Suppressor macrophage treated with lipopolysaccharide for 4 hours (primary cell): ENCODE measurements at regions not wholly inside any gene's neighbourhood (a gene's known extent, or its start where the extent isn't known, plus 50 kb on each side); places are given as distances from the start of the nearest gene placed in this dataset.
A peak's percentile ranks its signal among the peaks of the same experiment; 100 is the strongest.
"Not testable (repeated sequence)": the region's sequence is repeated elsewhere in the genome, so short reads cannot be mapped to it uniquely, and the experiment has no call there.

Experiments used
- DNase-seq: peaks from one replicate; pipeline ENCODE4 v3.0.0-alpha.2; 2020

DNA sequence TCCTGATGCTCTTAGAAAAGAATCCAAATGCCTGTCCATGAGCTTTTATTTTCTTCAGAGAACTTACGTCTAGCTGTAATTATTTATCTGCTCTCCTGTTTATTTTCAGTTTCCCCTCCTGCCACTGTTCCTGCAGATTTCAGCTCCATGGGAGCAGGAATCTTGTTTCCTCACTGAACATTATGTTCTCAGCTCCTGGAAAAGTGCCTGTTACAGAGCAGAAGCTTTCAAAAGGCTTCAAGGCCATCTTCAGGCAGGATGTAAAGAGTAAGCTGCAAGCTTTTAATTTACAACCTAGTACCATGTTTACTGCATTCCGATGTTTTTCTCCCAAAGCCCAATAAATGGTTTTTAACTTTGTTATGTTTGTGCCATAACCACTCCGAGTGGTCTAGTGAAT is 98.4 kb upstream of the BTG1 start:
- no peak for DNase-seq

DNA sequence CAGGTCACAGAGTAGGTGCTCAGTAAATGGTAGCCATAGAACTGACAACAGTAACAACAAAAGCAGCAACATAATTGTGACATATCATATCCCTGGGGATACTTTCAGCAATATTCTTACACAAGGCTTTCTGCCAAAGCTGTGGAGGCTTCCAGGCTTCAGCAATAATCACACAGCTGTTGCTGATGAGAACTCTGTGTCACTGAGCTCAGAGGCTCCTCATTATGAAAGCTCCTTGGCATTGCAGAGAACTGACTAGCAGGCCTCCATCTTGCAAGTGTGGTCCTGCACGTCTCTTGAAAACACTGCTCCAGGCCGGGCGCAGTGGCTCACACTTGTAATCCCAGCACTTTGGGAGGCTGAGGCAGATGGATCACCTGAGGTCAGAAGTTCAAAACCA is 97.3 kb upstream of the BTG1 start:
- no peak for DNase-seq

DNA sequence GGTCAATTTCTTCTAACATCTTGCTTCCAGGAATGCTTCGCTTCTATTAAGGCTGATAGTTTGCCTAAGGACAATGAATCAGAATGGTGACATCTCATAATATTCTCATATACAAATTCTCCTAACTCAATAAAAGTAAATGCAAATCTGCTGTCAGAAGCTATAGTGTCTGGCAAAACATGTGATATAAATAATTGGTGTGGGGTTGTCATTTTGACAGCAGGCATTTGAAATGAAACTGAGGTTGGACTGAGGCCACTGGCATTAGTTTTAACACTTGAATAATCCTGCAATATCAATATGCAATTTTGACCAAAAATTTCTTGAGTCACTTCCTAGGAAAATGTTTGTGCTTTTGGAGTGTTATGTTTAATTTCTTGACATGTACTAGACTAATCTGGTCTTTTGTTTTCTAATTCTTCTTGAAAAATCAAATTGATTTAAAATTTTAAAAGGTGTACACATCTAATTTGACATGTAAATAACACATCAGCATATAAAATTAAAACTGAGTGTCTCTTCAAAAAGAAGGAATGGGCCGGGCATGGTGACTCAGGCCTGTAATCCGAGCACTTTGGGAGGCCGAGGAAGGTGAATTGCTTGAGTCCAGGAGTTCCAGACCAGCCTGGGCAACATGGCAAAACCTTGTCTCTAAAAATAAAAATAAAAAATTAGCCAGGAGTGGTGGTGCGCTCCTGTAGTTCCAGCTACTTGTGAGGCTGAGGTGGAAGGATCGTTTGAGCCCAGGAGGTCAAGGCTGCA is 92.3 kb upstream of the BTG1 start:
- no peak for DNase-seq

DNA sequence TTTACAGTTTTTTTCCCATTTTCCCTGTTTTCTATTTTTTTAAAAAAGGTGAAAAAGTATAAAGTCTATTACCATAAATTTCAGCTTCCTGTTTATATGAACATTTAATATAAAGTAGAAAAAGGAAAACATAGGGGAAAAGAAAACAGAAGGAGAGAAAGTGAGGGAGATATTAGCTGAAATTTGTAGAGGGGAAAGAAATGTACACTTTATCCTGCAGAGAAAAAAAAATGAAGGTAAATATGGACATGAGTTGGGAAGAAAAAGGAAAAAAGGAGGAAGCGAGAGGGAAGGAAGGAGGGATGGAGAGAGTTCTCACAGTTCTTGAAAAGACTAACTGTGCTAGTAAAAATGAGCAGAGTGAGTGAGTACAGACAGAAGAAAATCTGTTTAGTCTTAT is 91.6 kb upstream of the BTG1 start:
- DNase-seq: no peak

DNA sequence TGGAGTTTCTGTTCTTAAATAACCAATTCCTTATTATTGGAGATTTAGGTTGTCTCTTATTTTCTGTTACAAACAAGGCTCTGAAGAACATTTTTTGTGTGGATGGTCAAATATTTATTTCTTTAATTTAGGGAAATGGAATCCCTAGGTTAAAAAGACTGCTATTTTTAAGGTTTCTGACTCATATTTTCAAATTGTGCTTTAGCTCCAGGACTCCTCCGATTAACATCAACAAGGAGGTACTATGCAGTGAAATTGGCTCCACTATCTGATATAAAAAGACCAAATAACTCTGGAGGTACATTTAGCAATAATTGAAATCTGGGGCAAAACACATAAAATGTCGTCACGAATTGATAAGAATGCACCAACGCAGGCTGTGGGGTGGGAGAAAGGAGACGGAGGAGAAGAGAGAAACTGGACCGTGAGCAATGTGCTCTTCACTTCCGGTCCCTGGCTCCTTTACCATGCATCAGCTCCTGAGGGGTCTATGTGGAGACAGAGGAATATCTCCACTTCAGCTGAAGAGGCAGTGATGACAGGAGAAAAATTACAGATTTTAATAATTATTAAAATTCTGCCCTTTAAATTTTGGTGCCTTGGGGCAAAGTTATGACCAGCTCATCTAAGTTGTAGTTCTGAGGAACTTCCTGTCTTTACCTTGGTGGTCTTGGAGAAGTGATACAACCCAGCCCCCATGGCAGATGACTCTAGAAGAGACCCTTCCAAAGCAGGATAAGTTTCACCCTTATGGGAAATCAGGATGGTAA is 90.2 kb upstream of the BTG1 start:
- DNase-seq: no peak

GRCh38 chr12:92234533-92234932 is 88.9 kb upstream of the BTG1 start:
- DNase-seq: peak; percentile 45

DNA sequence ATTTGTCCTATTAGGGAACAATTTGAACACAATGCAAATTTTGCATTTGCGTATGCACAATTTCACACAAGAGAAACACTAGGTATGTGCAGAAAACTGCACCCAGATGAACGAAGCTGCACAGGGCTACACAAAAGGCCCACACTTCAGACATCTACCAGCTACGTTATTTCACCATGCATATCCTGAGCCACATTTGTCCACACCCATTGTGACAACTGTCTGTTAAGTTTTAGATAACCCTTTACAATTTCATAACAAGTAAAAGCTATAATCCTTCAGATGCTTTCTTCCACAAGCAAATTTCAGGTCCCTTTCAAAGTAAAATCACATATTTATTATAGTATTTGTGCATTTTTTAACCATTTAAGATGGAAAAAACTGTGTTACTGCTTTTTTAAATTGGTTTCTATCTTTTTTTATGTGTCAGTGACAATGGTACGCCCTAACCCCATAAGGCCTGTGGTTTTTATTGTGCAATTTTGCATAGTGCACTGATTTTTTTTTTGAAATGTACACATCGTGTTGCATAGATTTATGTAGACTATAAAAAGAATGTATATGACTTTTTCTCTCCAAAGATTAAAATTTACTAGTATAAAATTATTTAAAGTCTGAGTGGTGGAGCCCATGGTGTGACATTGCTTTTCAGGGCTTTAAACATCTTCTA is 87.8 kb upstream of the BTG1 start:
- peak; percentile 33 for DNase-seq

DNA sequence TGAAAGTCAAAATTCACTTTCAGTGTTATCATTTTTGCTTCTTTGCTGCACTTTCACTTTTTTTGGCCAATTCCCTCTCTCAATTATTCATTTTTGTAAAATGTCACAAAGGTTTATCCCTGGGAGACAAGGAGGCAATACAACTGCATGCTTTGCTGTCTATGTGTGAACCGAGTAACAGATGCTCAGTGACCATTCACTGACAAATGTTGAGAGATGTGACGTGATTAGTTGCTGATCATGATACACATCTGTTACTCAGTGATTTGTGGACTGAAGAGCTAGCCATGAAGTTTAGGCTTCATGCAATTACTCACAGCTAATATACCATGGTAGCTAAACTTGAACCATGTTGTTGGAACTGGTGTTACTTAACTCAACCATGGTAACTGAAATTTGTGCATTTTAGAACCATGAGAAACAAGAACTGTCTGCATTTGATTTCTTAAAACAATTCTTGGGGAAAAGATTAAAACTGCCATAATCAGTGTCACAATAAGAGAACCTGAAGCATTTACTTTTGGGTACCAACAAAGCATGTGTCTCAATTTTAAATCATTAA is 86.8 kb upstream of the BTG1 start:
- peak; percentile 33 for DNase-seq

- peak; percentile 42 for DNase-seq
Measured at GRCh38 chr12:92231945-92232344, 86.3 kb upstream of the BTG1 start.

DNA sequence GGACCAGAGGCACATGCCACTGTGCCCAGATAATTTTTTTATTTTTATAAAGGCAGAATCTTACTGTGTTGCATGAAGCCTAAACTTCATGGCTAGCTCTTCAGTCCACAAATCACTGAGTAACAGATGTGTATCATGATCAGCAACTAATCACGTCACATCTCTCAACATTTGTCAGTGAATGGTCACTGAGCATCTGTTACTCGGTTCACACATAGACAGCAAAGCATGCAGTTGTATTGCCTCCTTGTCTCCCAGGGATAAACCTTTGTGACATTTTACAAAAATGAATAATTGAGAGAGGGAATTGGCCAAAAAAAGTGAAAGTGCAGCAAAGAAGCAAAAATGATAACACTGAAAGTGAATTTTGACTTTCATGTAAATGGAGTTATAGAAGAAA is 85.9 kb upstream of the BTG1 start:
- DNase-seq: not testable (repeated sequence)

GRCh38 chr12:92229381-92229780 is 83.7 kb upstream of the BTG1 start:
- DNase-seq: no peak

DNA sequence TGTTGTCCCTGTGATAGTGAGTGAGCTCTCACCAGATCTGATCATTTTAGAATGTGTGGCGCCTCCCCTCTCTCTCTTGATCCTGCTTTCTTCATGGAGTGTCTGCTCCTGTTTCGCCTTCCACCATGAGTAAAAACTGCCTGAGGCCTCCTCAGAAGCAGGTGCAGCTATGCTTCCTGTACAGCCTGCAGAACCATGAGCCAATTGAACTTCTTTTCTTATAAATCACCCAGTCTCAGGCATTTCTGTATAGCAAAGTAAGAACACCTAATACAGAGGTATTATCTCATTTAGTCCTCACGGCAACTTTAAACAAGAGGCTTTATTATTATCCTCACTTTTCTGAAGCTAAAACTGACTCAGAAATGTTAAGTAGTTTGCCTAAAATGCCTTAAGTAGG is 81.3 kb upstream of the BTG1 start:
- DNase-seq: no peak

GRCh38 chr12:92226071-92226661 is 80.5 kb upstream of the BTG1 start:
- DNase-seq: no peak

GRCh38 chr12:92224685-92225331 is 79.2 kb upstream of the BTG1 start:
- DNase-seq: no peak

DNA sequence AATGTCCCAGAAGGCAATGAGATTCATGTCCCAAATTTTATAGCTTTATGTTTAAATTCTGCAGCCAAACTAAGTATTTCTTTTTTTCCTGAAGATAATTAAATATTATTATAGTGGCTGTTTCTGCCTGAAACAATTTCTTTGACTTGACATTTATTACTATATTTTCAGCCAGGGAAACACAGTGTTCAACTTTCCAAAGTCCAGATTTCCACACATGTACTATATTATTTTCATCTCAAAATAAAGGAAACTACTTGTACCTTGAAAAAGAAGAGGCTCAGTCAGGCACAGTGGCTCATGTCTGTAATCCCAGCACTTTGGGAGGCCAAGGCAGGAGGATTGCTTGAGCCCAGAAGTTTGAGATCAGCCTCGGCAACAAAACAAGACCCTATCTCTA is 77.8 kb upstream of the BTG1 start:
- no peak for DNase-seq

DNA sequence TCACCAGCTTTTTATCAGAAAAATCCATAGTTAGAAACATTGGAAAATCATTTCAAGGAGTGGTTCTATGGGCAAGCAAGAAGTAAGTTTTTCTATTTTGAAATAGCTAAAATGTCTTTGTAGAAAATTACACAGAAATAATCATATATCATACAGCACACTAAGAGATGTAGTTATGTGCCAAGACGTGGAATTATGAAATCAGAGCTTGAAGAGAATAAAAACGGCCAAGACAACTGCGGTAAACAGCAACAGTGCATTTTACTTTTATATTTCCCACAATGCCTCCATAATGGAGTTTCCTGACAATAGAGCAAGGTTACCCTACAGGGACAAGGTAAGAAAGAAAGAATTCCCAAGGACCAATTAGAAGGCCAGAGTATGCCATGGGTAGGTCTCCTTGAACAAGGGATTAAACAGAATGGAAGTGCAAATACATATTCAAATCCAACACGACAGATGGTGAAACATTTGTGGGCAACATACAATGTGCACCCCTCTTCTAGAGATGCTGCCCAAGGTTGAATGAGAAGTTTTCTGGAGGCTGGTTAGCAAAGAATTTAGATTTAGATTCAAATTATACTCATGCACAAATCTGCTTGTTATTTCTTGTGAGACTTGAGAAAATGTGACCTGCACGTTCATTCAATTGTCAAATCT is 76.1 kb upstream of the BTG1 start:
- no peak for DNase-seq

DNA sequence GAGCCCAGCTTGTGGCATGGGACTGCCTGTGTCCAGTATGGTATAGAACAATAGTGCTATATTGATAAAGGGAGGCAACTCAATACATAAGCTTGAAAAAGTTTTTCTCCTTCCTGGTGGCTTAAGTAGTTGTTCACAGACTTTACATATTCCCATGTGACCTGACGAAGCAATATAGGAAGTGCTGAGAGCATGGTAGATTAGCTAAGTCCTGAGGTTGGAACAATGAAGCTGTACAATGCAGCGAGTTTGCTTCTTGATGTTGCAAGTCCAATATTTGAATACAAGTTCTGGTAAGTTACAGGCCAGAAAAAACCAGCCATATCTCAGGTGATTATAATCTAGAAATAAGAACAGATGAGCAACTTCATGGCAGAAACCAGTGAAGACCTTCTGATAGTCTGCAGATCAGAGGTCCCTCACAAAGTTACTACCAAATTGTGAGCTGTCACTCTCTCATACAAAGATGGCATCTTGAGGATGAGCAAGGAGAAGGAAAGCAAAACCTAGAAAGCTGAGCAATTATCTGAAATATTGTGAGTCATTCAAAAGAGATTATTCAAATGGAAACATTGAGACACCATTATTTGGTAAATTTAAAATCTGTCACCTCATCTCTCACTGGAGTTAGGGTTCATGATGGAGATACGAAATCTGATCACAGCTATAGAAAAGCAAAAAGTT is 72.9 kb upstream of the BTG1 start:
- peak; percentile 74 for DNase-seq

DNA sequence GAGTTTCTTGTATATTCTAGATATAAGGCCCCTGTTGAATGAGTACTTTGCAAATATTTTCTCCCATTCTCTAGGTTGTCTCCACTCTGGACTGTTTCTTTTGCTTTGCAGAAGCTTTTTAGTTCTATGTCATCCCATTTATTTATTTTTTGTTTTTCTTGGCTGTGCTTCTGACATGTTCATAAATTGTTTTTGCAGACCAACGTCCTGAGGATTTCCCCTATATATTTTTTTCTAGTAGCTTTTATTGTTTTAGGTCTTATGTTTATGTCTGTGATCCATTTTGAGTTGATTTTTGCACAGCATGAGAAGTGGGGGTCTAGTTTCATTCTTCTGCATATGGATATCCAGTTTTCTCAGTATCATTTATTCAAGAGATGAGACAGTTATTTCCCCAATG is 70.4 kb upstream of the BTG1 start:
- DNase-seq: no peak

- no peak for DNase-seq
Measured at GRCh38 chr12:92215358-92215757, 69.7 kb upstream of the BTG1 start.

GRCh38 chr12:92213166-92213565 is 67.5 kb upstream of the BTG1 start:
- DNase-seq: peak; percentile 56

DNA sequence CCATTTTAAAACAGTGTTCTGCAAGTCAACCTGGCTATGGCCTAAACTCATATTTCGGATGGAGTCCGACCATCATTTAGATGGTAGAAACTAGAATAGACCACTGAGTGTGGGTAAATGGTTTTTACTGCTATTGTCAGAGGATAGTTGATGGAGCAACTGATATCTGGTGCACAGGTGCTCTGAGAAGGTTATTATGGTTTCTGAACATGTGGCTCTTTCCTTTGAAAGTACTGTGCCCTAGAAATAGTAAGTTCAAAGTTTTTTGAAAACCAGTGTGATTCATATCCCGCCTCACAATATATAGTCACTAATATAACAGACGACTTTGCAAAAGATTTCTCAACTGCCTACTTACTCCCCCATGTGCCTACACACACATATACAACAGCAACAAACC is 64.4 kb upstream of the BTG1 start:
- DNase-seq: no peak
